Endothelial cell of umbilical vein (primary cell): ENCODE measurements at regions not wholly inside any gene's neighbourhood (a gene's known extent, or its start where the extent isn't known, plus 50 kb on each side); places are given as distances from the start of the nearest gene placed in this dataset.

ENCODE experiments used
- BruUV-seq: library from RNA; stranded (reverse); fragments of 400-500 nt; replicated peaks from 2 replicates; lab custom pipeline; 2021; lab: Mats Ljungman, UMichigan
- CTCF ChIA-PET: fragments of 300-600, 350-600 bp; sonication (Branson Sonifier 250); formaldehyde crosslinking; loops from one replicate; lab custom pipeline; 2021; ENCODE audit warnings: antibody characterized with exemption, inconsistent platforms; lab: Charles Lee
- POLR2A ChIA-PET: fragments of 300-600, 350-600 bp; sonication (Branson Sonifier 250); formaldehyde crosslinking; loops from one replicate; lab custom pipeline; 2021; ENCODE audit warnings: antibody characterized with exemption, inconsistent platforms; lab: Charles Lee
- DNase-seq: peaks from one replicate; pipeline ENCODE4 v3.0.0-alpha.2; 2011; ENCODE audit warnings: low read depth, low spot score
- FAIRE-seq: peaks from 2 replicates; lab custom pipeline; 2011; peaks lifted over from hg19 to GRCh38; lab: Jason Lieb, UNC
- H2AFZ ChIP-seq: 2 replicates; pipeline ENCODE4 v1.6.0; 2012; ENCODE audit warnings: low read depth, low read length, control low read depth, inconsistent platforms
- H3K27ac ChIP-seq: 2 replicates; pipeline ENCODE4 v1.5.1; 2011; ENCODE audit warnings: low read depth, mild to moderate bottlenecking, control low read depth, low read length, moderate library complexity; ENCODE audit not compliant: insufficient read depth
- H3K27me3 ChIP-seq, 2 experiments: 2 replicates each; pipeline versions ENCODE4 v1.6.0 to v1.6.1; 2011; ENCODE audit warnings: low read length in 2 of 2, mixed read lengths in 1 of 2; ENCODE audit not compliant: control insufficient read depth in 2 of 2, insufficient read depth in 2 of 2
- H3K36me3 ChIP-seq, 2 experiments: 2 replicates in 1 of 2; 3 replicates in 1 of 2; pipeline ENCODE4 v1.5.1; 2011; ENCODE audit warnings: low read length in 2 of 2, mild to moderate bottlenecking in 1 of 2, moderate library complexity in 1 of 2; ENCODE audit not compliant: control insufficient read depth in 2 of 2, insufficient read depth in 2 of 2; ENCODE audit errors: extremely low read depth in 1 of 2
- H3K4me1 ChIP-seq: 3 replicates; pipeline ENCODE4 v1.5.1; 2011; ENCODE audit warnings: mild to moderate bottlenecking, low read length; ENCODE audit not compliant: control insufficient read depth, insufficient read depth; ENCODE audit errors: extremely low read depth
- H3K4me2 ChIP-seq: 2 replicates; pipeline ENCODE4 v1.6.1; 2011; ENCODE audit warnings: low read length, control low read depth, mixed read lengths; ENCODE audit not compliant: insufficient read depth
- H3K4me3 ChIP-seq, 3 experiments: fragments of 200-600 bp in 1 of 3; sonication (generic), shearing (Covaris generic) in 1 of 3; replicated peaks in 1 of 3; 2 replicates each; pipeline ENCODE4 v1.5.1; 2011 to 2016; ENCODE audit warnings: control low read depth in 3 of 3, low read length in 3 of 3, mild to moderate bottlenecking in 2 of 3, inconsistent platforms in 1 of 3, low read depth in 1 of 3, moderate library complexity in 1 of 3; ENCODE audit not compliant: insufficient read depth in 1 of 3
- H3K79me2 ChIP-seq: 2 replicates; pipeline ENCODE4 v1.6.0; 2012; ENCODE audit warnings: low read length, inconsistent platforms; ENCODE audit not compliant: control insufficient read depth, insufficient read depth
- H3K9ac ChIP-seq: replicated peaks from 2 replicates; pipeline ENCODE3; 2011; ENCODE audit warnings: low read length, control low read depth; ENCODE audit not compliant: insufficient read depth; ENCODE audit errors: extremely low read depth
- H3K9me1 ChIP-seq: replicated peaks from 3 replicates; pipeline ENCODE4 v1.6.0; 2011; ENCODE audit warnings: mild to moderate bottlenecking, low read length; ENCODE audit not compliant: control insufficient read depth, insufficient read depth; ENCODE audit errors: extremely low read depth
- H3K9me3 ChIP-seq: replicated peaks from 2 replicates; pipeline ENCODE4 v1.5.1; 2012; ENCODE audit warnings: low read length, inconsistent platforms; ENCODE audit not compliant: control insufficient read depth, insufficient read depth
- H4K20me1 ChIP-seq: replicated peaks from 2 replicates; pipeline ENCODE3; 2011; ENCODE audit warnings: mild to moderate bottlenecking, low read length; ENCODE audit not compliant: control insufficient read depth, insufficient read depth; ENCODE audit errors: extremely low read depth
- CTCF ChIP-seq, 2 donors: IDR thresholded peaks; 1 replicate in 1 of 2; 2 replicates in 1 of 2; pipeline ENCODE4 v1.5.1; 2011; ENCODE audit warnings: low read length in 2 of 2, mild to moderate bottlenecking in 2 of 2, moderate library complexity in 2 of 2, control low read depth in 1 of 2, inconsistent platforms in 1 of 2, low read depth in 1 of 2; ENCODE audit not compliant: insufficient read depth in 1 of 2; ENCODE audit errors: extremely low read depth in 1 of 2
- EZH2 ChIP-seq: IDR thresholded peaks from 2 replicates; pipeline ENCODE4 v1.6.1; 2012; ENCODE audit warnings: borderline replicate concordance, low read depth, mild to moderate bottlenecking, moderate library complexity, low read length, inconsistent platforms; ENCODE audit not compliant: severe bottlenecking
- FOS ChIP-seq: IDR thresholded peaks from 2 replicates; pipeline ENCODE4 v1.6.1; 2011; ENCODE audit warnings: mild to moderate bottlenecking, low read length, moderate library complexity, borderline replicate concordance; ENCODE audit not compliant: insufficient read depth
- JUN ChIP-seq: IDR thresholded peaks from 2 replicates; pipeline ENCODE4 v1.6.1; 2011; ENCODE audit warnings: borderline replicate concordance, low read depth; ENCODE audit not compliant: insufficient read length, insufficient read depth
- MAX ChIP-seq: IDR thresholded peaks from 2 replicates; pipeline ENCODE4 v1.6.1; 2011; ENCODE audit not compliant: insufficient read depth, insufficient read length
- POLR2A ChIP-seq: IDR thresholded peaks from 2 replicates; pipeline ENCODE4 v1.6.1; 2012; ENCODE audit warnings: low read depth, mild to moderate bottlenecking, control low read depth, low read length
- POLR2AphosphoS5 ChIP-seq: IDR thresholded peaks from 2 replicates; pipeline ENCODE4 v1.6.1; 2012; ENCODE audit warnings: low read depth, mild to moderate bottlenecking, control low read depth, low read length, moderate library complexity; ENCODE audit not compliant: insufficient read depth
- dilution Hi-C: fragments of 300-500 bp; cut with MboI; formaldehyde crosslinking; loops from one replicate; pipeline ENCODE4 v1.15.0; 2019; ENCODE audit warnings: low sequenced_read_pairs; ENCODE audit not compliant: extremely low pct_ligation_motif_present
- intact Hi-C: fragments of 100-400 bp; cut with micrococcal nuclease; formaldehyde crosslinking; loops from one replicate; pipeline ENCODE4 v1.10.0; 2022

- dilution Hi-C loops (no loop called here), intact Hi-C loops (no loop called here)
- Histone ChIP-seq H3K4me3 (no peak overlapping the region), H3K27ac (no peak overlapping the region), H3K9ac (no peak overlapping the region), H2AFZ (no peak overlapping the region), H3K4me2 (no peak overlapping the region), H3K79me2 (no peaks in the 10 kb centered on the region), H3K27me3 (no peaks in the 10 kb centered on the region), H3K36me3 (no peaks in the 10 kb centered on the region), H3K9me1 (no peaks in the 10 kb centered on the region), H4K20me1 (no peaks in the 10 kb centered on the region), H3K4me1 (no peaks in the 10 kb centered on the region), H3K9me3 (no peaks in the 10 kb centered on the region)
- no TSS peak for BruUV-seq
- CTCF ChIA-PET = no interaction called here
- FAIRE-seq = no peak
- no peak for TF ChIP-seq FOS
- no peak for DNase-seq
- POLR2A ChIA-PET = no interaction called here
Observed at GRCh38 chr20:52914870-52915269, 57.3 kb upstream of the TSHZ2 start.

- H2AFZ ChIP-seq = no peak overlapping the region
- dilution Hi-C loops (no loop called here), intact Hi-C loops (no loop called here)
- BruUV-seq = no TSS peak
- no peak overlapping the region for H3K4me2 ChIP-seq
- POLR2A ChIA-PET = no interaction called here
- no peak for DNase-seq
- no peak overlapping the region for H3K4me3 ChIP-seq
- no peak overlapping the region for H3K27ac ChIP-seq
- no peaks in the 10 kb centered on the region for H3K27me3 ChIP-seq
- H3K9me1 ChIP-seq = no peaks in the 10 kb centered on the region
- no peaks in the 10 kb centered on the region for H3K79me2 ChIP-seq
- H3K4me1 ChIP-seq = no peaks in the 10 kb centered on the region
- no peaks in the 10 kb centered on the region for H3K9me3 ChIP-seq
- FAIRE-seq = no peak
- no peak overlapping the region for H3K9ac ChIP-seq
- no peak for TF ChIP-seq EZH2
- no peak for TF ChIP-seq POLR2AphosphoS5
- no peak for TF ChIP-seq CTCF (IDR thresholded peaks at IDR 0.05; ENCODE audit: extremely low read depth in 1 of 2, insufficient read depth in 1 of 2, low read depth in 1 of 2, low read length in 2 of 2)
- no peak for TF ChIP-seq MAX
- TF ChIP-seq JUN = no peak
- TF ChIP-seq POLR2A = no peak
- no peaks in the 10 kb centered on the region for H3K36me3 ChIP-seq
- CTCF ChIA-PET = no interaction called here
- no peaks in the 10 kb centered on the region for H4K20me1 ChIP-seq
Observed at GRCh38 chr20:52913650-52914387, 58.3 kb upstream of the TSHZ2 start.
